Gastrocnemius medialis (tissue), 4 donors: ENCODE measurements at regions not wholly inside any gene's neighbourhood (a gene's known extent, or its start where the extent isn't known, plus 50 kb on each side); places are given as distances from the start of the nearest gene placed in this dataset.

Source experiments
- CTCF ChIP-seq, 5 experiments: fragments of 450-650 bp in 3 of 5; fragments of 200-600 bp in 2 of 5; sonication (generic) in 2 of 5; IDR thresholded peaks in 4 of 5; conservative IDR thresholded peaks in 1 of 5; 1 replicate in 4 of 5; 2 replicates in 1 of 5; pipeline ENCODE4 v1.5.1; 2016 to 2019; ENCODE audit warnings: antibody characterized with exemption in 5 of 5, mild to moderate bottlenecking in 3 of 5, moderate library complexity in 3 of 5
- POLR2A ChIP-seq, 2 donors: fragments of 450-650 bp; IDR thresholded peaks; one replicate each; pipeline ENCODE4 v1.6.1; 2017; ENCODE audit warnings: antibody characterized with exemption in 2 of 2, mild to moderate bottlenecking in 2 of 2, moderate library complexity in 2 of 2

GRCh38 chr13:76756451-76756850, 129.8 kb downstream of the KCTD12 start:
- TF ChIP-seq CTCF (IDR thresholded peaks at IDR 0.05 in 4 of 5, conservative IDR thresholded peaks at IDR 0.05 in 1 of 5): no peak
- TF ChIP-seq POLR2A (IDR thresholded peaks at IDR 0.05): no peak
